ENCODE measurements at regions not wholly inside any gene's neighbourhood (a gene's known extent, or its start where the extent isn't known, plus 50 kb on each side); places are given as distances from the start of the nearest gene placed in this dataset.
"Not testable (repeated sequence)": the region's sequence is repeated elsewhere in the genome, so short reads cannot be mapped to it uniquely, and the experiment has no call there.

DNA sequence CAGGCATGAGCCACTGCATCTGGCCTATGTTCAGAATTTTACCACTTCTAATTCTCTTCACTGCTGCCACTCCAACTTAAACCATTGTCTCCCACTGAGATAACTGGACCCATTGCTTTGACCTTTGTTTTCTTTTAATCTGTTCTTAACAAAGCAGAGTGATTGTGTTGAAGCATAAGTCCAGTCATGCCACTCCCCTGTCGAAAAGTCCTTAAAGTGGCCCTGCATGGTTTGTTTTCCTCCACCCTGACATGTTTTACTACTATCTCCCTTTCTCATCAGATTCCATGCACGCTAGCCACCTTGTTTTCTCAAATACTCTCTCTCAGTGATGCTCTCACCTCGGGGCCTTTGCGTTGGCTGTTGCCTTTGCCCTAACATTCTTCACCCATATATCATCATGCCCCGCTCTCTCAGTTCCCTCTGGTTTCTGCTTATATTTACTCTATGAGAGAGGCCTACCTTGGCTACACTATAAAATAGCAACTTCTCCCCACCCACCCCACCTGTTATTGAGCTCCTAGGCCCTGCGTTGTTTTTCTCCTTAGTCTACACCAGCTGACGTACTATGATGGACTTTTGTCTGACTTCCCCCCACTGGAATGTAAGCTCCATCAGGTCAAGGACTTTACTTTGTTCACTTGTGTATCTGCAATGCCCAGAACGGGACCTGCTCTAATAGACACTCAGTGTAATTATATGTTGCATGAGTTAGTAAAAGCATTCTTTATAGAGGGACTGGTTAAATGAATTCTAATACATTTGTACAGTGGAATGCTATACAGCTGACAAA lies 75.6 kb upstream of the GARIN1A start:
- TF ChIP-seq, protein P1, sequence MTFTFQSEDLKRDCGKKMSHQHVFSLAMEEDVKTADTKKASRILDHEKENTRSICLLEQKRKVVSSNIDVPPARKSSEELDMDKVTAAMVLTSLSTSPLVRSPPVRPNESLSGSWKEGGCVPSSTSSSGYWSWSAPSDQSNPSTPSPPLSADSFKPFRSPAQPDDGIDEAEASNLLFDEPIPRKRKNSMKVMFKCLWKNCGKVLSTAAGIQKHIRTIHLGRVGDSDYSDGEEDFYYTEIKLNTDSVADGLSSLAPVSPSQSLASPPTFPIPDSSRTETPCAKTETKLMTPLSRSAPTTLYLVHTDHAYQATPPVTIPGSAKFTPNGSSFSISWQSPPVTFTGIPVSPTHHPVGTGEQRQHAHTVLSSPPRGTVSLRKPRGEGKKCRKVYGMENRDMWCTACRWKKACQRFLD (tag by site-specific recombination; IDR thresholded peaks at IDR 0.05), result not testable (repeated sequence)
- TF ChIP-seq ZNF274 (IDR thresholded peaks at IDR 0.05; ENCODE audit: low read length); ZNF274 (tag by site-specific recombination; IDR thresholded peaks at IDR 0.05; ENCODE audit: borderline replicate concordance); YY1 (tag by site-specific recombination; IDR thresholded peaks at IDR 0.05); ZNF266 (tag by site-specific recombination; IDR thresholded peaks at IDR 0.05; ENCODE audit: low read depth); ZFP69B (tag by site-specific recombination; IDR thresholded peaks at IDR 0.05); ZNF121 (tag by site-specific recombination; IDR thresholded peaks at IDR 0.05); ZNF2 (tag by site-specific recombination; IDR thresholded peaks at IDR 0.05); ZNF140 (tag by site-specific recombination; IDR thresholded peaks at IDR 0.05); ZNF677 (tag by site-specific recombination; IDR thresholded peaks at IDR 0.05); ZNF501 (tag by site-specific recombination; IDR thresholded peaks at IDR 0.05): not testable (repeated sequence)
- TF ChIP-seq, protein P2, sequence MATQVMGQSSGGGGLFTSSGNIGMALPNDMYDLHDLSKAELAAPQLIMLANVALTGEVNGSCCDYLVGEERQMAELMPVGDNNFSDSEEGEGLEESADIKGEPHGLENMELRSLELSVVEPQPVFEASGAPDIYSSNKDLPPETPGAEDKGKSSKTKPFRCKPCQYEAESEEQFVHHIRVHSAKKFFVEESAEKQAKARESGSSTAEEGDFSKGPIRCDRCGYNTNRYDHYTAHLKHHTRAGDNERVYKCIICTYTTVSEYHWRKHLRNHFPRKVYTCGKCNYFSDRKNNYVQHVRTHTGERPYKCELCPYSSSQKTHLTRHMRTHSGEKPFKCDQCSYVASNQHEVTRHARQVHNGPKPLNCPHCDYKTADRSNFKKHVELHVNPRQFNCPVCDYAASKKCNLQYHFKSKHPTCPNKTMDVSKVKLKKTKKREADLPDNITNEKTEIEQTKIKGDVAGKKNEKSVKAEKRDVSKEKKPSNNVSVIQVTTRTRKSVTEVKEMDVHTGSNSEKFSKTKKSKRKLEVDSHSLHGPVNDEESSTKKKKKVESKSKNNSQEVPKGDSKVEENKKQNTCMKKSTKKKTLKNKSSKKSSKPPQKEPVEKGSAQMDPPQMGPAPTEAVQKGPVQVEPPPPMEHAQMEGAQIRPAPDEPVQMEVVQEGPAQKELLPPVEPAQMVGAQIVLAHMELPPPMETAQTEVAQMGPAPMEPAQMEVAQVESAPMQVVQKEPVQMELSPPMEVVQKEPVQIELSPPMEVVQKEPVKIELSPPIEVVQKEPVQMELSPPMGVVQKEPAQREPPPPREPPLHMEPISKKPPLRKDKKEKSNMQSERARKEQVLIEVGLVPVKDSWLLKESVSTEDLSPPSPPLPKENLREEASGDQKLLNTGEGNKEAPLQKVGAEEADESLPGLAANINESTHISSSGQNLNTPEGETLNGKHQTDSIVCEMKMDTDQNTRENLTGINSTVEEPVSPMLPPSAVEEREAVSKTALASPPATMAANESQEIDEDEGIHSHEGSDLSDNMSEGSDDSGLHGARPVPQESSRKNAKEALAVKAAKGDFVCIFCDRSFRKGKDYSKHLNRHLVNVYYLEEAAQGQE (tag by site-specific recombination; IDR thresholded peaks at IDR 0.05), result not testable (repeated sequence)
- TF ChIP-seq, protein P3, sequence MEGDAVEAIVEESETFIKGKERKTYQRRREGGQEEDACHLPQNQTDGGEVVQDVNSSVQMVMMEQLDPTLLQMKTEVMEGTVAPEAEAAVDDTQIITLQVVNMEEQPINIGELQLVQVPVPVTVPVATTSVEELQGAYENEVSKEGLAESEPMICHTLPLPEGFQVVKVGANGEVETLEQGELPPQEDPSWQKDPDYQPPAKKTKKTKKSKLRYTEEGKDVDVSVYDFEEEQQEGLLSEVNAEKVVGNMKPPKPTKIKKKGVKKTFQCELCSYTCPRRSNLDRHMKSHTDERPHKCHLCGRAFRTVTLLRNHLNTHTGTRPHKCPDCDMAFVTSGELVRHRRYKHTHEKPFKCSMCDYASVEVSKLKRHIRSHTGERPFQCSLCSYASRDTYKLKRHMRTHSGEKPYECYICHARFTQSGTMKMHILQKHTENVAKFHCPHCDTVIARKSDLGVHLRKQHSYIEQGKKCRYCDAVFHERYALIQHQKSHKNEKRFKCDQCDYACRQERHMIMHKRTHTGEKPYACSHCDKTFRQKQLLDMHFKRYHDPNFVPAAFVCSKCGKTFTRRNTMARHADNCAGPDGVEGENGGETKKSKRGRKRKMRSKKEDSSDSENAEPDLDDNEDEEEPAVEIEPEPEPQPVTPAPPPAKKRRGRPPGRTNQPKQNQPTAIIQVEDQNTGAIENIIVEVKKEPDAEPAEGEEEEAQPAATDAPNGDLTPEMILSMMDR (tag by site-specific recombination; IDR thresholded peaks at IDR 0.05), result not testable (repeated sequence)
- TF ChIP-seq, protein P4, sequence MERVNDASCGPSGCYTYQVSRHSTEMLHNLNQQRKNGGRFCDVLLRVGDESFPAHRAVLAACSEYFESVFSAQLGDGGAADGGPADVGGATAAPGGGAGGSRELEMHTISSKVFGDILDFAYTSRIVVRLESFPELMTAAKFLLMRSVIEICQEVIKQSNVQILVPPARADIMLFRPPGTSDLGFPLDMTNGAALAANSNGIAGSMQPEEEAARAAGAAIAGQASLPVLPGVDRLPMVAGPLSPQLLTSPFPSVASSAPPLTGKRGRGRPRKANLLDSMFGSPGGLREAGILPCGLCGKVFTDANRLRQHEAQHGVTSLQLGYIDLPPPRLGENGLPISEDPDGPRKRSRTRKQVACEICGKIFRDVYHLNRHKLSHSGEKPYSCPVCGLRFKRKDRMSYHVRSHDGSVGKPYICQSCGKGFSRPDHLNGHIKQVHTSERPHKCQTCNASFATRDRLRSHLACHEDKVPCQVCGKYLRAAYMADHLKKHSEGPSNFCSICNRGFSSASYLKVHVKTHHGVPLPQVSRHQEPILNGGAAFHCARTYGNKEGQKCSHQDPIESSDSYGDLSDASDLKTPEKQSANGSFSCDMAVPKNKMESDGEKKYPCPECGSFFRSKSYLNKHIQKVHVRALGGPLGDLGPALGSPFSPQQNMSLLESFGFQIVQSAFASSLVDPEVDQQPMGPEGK (tag by site-specific recombination; IDR thresholded peaks at IDR 0.05), result not testable (repeated sequence)
- TF ChIP-seq, protein P5, sequence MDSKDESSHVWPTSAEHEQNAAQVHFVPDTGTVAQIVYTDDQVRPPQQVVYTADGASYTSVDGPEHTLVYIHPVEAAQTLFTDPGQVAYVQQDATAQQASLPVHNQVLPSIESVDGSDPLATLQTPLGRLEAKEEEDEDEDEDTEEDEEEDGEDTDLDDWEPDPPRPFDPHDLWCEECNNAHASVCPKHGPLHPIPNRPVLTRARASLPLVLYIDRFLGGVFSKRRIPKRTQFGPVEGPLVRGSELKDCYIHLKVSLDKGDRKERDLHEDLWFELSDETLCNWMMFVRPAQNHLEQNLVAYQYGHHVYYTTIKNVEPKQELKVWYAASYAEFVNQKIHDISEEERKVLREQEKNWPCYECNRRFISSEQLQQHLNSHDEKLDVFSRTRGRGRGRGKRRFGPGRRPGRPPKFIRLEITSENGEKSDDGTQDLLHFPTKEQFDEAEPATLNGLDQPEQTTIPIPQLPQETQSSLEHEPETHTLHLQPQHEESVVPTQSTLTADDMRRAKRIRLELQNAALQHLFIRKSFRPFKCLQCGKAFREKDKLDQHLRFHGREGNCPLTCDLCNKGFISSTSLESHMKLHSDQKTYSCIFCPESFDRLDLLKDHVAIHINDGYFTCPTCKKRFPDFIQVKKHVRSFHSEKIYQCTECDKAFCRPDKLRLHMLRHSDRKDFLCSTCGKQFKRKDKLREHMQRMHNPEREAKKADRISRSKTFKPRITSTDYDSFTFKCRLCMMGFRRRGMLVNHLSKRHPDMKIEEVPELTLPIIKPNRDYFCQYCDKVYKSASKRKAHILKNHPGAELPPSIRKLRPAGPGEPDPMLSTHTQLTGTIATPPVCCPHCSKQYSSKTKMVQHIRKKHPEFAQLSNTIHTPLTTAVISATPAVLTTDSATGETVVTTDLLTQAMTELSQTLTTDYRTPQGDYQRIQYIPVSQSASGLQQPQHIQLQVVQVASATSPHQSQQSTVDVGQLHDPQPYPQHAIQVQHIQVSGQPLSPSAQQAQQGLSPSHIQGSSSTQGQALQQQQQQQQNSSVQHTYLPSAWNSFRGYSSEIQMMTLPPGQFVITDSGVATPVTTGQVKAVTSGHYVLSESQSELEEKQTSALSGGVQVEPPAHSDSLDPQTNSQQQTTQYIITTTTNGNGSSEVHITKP (tag by site-specific recombination; IDR thresholded peaks at IDR 0.05), result not testable (repeated sequence)

Measured in HEK293 (cell line).